H9 (cell line): ENCODE measurements at regions not wholly inside any gene's neighbourhood (a gene's known extent, or its start where the extent isn't known, plus 50 kb on each side); places are given as distances from the start of the nearest gene placed in this dataset.

ENCODE experiments used
- DNase-seq: peaks from one replicate; pipeline ENCODE4 v3.0.0-alpha.2; 2017
- H2AFZ ChIP-seq: one replicate; pipeline ENCODE4 v1.6.1; 2013; ENCODE audit warnings: mild to moderate bottlenecking, low read length, control low read depth, moderate library complexity
- H2AK5ac ChIP-seq: 2 replicates; pipeline ENCODE4 v1.6.1; 2013; ENCODE audit warnings: low read length, control low read depth, mixed read lengths; ENCODE audit not compliant: insufficient read length
- H2BK120ac ChIP-seq: one replicate; pipeline ENCODE4 v1.6.1; 2013; ENCODE audit warnings: low read depth, mild to moderate bottlenecking, low read length, control low read depth, inconsistent platforms; ENCODE audit not compliant: poor library complexity, severe bottlenecking
- H2BK12ac ChIP-seq: 2 replicates; pipeline ENCODE4 v1.6.1; 2013; ENCODE audit warnings: low read length, control low read depth, mixed read lengths, low read depth; ENCODE audit not compliant: insufficient read length
- H2BK15ac ChIP-seq: 2 replicates; pipeline ENCODE4 v1.6.1; 2013; ENCODE audit warnings: low read depth, low read length, control low read depth
- H2BK20ac ChIP-seq: one replicate; pipeline ENCODE4 v1.6.1; 2013; ENCODE audit warnings: low read depth, mild to moderate bottlenecking, low read length, control low read depth, inconsistent platforms; ENCODE audit not compliant: poor library complexity, severe bottlenecking
- H2BK5ac ChIP-seq: 2 replicates; pipeline ENCODE4 v1.6.1; 2013; ENCODE audit warnings: low read length, control low read depth, mixed read lengths; ENCODE audit not compliant: insufficient read length
- H3K14ac ChIP-seq: 2 replicates; pipeline ENCODE4 v1.6.1; 2013; ENCODE audit warnings: low read length, control low read depth; ENCODE audit not compliant: insufficient read depth
- H3K18ac ChIP-seq: 2 replicates; pipeline ENCODE4 v1.6.1; 2013; ENCODE audit warnings: low read depth, mild to moderate bottlenecking, mixed read lengths, low read length, control low read depth; ENCODE audit not compliant: insufficient read length
- H3K23ac ChIP-seq: 2 replicates; pipeline ENCODE4 v1.6.1; 2013; ENCODE audit warnings: low read length, control low read depth, mixed read lengths, low read depth; ENCODE audit not compliant: insufficient read length
- H3K23me2 ChIP-seq: 2 replicates; pipeline ENCODE4 v1.6.1; 2013; ENCODE audit warnings: low read depth, mild to moderate bottlenecking, mixed read lengths, low read length, control low read depth; ENCODE audit not compliant: insufficient read length, poor library complexity, severe bottlenecking
- H3K27ac ChIP-seq: 2 replicates; pipeline ENCODE4 v1.5.1; 2013; ENCODE audit warnings: low read length, control low read depth, mixed read lengths, low read depth; ENCODE audit not compliant: insufficient read length
- H3K27me3 ChIP-seq: 2 replicates; pipeline ENCODE4 v1.6.1; 2013; ENCODE audit warnings: low read length, control low read depth, inconsistent platforms; ENCODE audit not compliant: insufficient read depth
- H3K4ac ChIP-seq: 2 replicates; pipeline ENCODE4 v1.6.1; 2013; ENCODE audit warnings: low read depth, mild to moderate bottlenecking, control low read depth, inconsistent platforms, low read length, moderate library complexity
- H3K4me1 ChIP-seq: 2 replicates; pipeline ENCODE4 v1.6.1; 2013; ENCODE audit warnings: low read length, control low read depth, inconsistent platforms; ENCODE audit not compliant: insufficient read depth
- H3K4me2 ChIP-seq: 2 replicates; pipeline ENCODE4 v1.6.1; 2013; ENCODE audit warnings: low read length, control low read depth, mixed read lengths; ENCODE audit not compliant: insufficient read length, insufficient read depth
- H3K56ac ChIP-seq: 2 replicates; pipeline ENCODE4 v1.6.1; 2013; ENCODE audit warnings: low read depth, mild to moderate bottlenecking, mixed read lengths, low read length, control low read depth; ENCODE audit not compliant: insufficient read length
- H3K79me1 ChIP-seq: 2 replicates; pipeline ENCODE4 v1.6.1; 2013; ENCODE audit warnings: low read depth, mild to moderate bottlenecking, moderate library complexity, low read length, control low read depth, inconsistent platforms; ENCODE audit not compliant: insufficient read depth, poor library complexity, severe bottlenecking
- H3K79me2 ChIP-seq: 2 replicates; pipeline ENCODE4 v1.6.1; 2013; ENCODE audit warnings: low read length, control low read depth, inconsistent platforms; ENCODE audit not compliant: insufficient read depth
- H3K9ac ChIP-seq: 2 replicates; pipeline ENCODE4 v1.6.1; 2013; ENCODE audit warnings: low read length, control low read depth, mixed read lengths; ENCODE audit not compliant: insufficient read length; ENCODE audit errors: extremely low read depth
- H3K9me3 ChIP-seq: one replicate; pipeline ENCODE4 v1.6.1; 2013; ENCODE audit warnings: low read depth, low read length, inconsistent platforms; ENCODE audit not compliant: control insufficient read depth
- H3T11ph ChIP-seq: one replicate; pipeline ENCODE4 v1.6.1; 2013; ENCODE audit warnings: mild to moderate bottlenecking, low read length, control low read depth, inconsistent platforms
- H4K20me1 ChIP-seq: one replicate; pipeline ENCODE4 v1.6.1; 2013; ENCODE audit not compliant: control insufficient read depth, insufficient read length, insufficient read depth
- H4K5ac ChIP-seq: 2 replicates; pipeline ENCODE4 v1.6.1; 2013; ENCODE audit warnings: low read depth, mild to moderate bottlenecking, mixed read lengths, low read length, control low read depth; ENCODE audit not compliant: insufficient read length
- H4K8ac ChIP-seq: replicated peaks from 2 replicates; pipeline ENCODE4 v1.6.1; 2013; ENCODE audit warnings: low read length, control low read depth, mixed read lengths, low read depth; ENCODE audit not compliant: insufficient read length
- H4K91ac ChIP-seq: 2 replicates; pipeline ENCODE4 v1.6.1; 2013; ENCODE audit warnings: low read depth, mild to moderate bottlenecking, moderate library complexity, mixed read lengths, low read length, control low read depth; ENCODE audit not compliant: insufficient read length
- H3K27ac Mint-ChIP-seq, 3 experiments: 2 replicates in 2 of 3; 3 replicates in 1 of 3; pipeline ENCODE4 v1.8.0; 2020 to 2021; ENCODE audit warnings: mixed read lengths in 3 of 3, mild to moderate bottlenecking in 1 of 3, moderate library complexity in 1 of 3
- H3K27me3 Mint-ChIP-seq: 2 replicates; pipeline ENCODE4 v1.8.0; 2021; ENCODE audit warnings: low read depth, mild to moderate bottlenecking, moderate library complexity, mixed read lengths
- H3K36me3 Mint-ChIP-seq, 3 experiments: 2 replicates in 2 of 3; 3 replicates in 1 of 3; pipeline ENCODE4 v1.8.0; 2020 to 2021; ENCODE audit warnings: low read depth in 3 of 3, mixed read lengths in 3 of 3; ENCODE audit not compliant: insufficient read depth in 1 of 3
- H3K4me1 Mint-ChIP-seq, 2 experiments: 2 replicates each; pipeline ENCODE4 v1.8.0; 2020; ENCODE audit warnings: mixed read lengths in 2 of 2
- H3K4me3 Mint-ChIP-seq, 2 experiments: 2 replicates in 1 of 2; 3 replicates in 1 of 2; pipeline ENCODE4 v1.8.0; 2020 to 2021; ENCODE audit warnings: mild to moderate bottlenecking in 2 of 2, mixed read lengths in 2 of 2, moderate library complexity in 1 of 2
- H3K9me3 Mint-ChIP-seq, 2 experiments: 2 replicates in 1 of 2; 3 replicates in 1 of 2; pipeline ENCODE4 v1.8.0; 2020; ENCODE audit warnings: mild to moderate bottlenecking in 2 of 2, mixed read lengths in 2 of 2, moderate library complexity in 1 of 2
- CTCF ChIP-seq: fragments of 200-600 bp; sonication (generic); conservative IDR thresholded peaks from 3 replicates; pipeline ENCODE4 v1.8.0; 2021; ENCODE audit warnings: antibody characterized with exemption, mild to moderate bottlenecking
- WGBS: extraction: QIAGEN DNeasy Blood & Tissue Kit; methylation state at CpG from one replicate; pipeline ENCODE4 v1.1.7; 2013; ENCODE audit warnings: missing lambda C conversion rate, low lambda C conversion rate, mixed read lengths; ENCODE audit not compliant: insufficient read length; ENCODE audit errors: extremely low coverage; 5-methylcytosine and 5-hydroxymethylcytosine counted together

GRCh38 chr16:5769513-5769912, 671.9 kb upstream of the EEF2KMT start:
- H3K23me2 ChIP-seq, result no peaks in the 10 kb centered on the region
- no peak overlapping the region for H2AFZ ChIP-seq
- Mint-ChIP-seq H3K4me3 (no peak overlapping the region), H3K27ac (no peak overlapping the region; a peak in 1 of 7 replicates), H3K27me3 (no peaks in the 10 kb centered on the region; the same call in 1 of the 2 replicates), H3K9me3 (no peaks in the 10 kb centered on the region), H3K4me1 (peaks cover 2% of the 10 kb centered on the region in 2 experiments; a peak in 1 of 4 replicates), H3K36me3 (no peaks in the 10 kb centered on the region)
- no peak overlapping the region for H2BK12ac ChIP-seq
- no peak overlapping the region for H3K18ac ChIP-seq
- H3K27me3 ChIP-seq, result no peaks in the 10 kb centered on the region
- no peak overlapping the region for H4K91ac ChIP-seq
- no peak overlapping the region for H2BK120ac ChIP-seq
- no peak overlapping the region for H3K27ac ChIP-seq
- no peak overlapping the region for H3K56ac ChIP-seq
- no peak overlapping the region for H2BK20ac ChIP-seq
- no peak overlapping the region for H4K8ac ChIP-seq
- H3K4me2 ChIP-seq, result no peak overlapping the region
- H2AK5ac ChIP-seq, result no peak overlapping the region
- H3K4me1 ChIP-seq, result no peaks in the 10 kb centered on the region
- H3K79me2 ChIP-seq, result no peaks in the 10 kb centered on the region
- no peak overlapping the region for H3K9ac ChIP-seq
- no peak overlapping the region for H3K4ac ChIP-seq
- DNase-seq, result no peak
- H3K79me1 ChIP-seq, result no peaks in the 10 kb centered on the region
- H2BK5ac ChIP-seq, result no peak overlapping the region
- no peak overlapping the region for H3K23ac ChIP-seq
- H3K14ac ChIP-seq, result no peak overlapping the region
- no CpG with 5 or more reads among the region's 5 CpGs for WGBS
- no peaks in the 10 kb centered on the region for H4K20me1 ChIP-seq
- no peaks in the 10 kb centered on the region for H3K9me3 ChIP-seq
- no peak overlapping the region for H3T11ph ChIP-seq
- no peak overlapping the region for H4K5ac ChIP-seq
- TF ChIP-seq CTCF, result no peak
- H2BK15ac ChIP-seq, result no peak overlapping the region
